ENCODE measurements at regions not wholly inside any gene's neighbourhood (a gene's known extent, or its start where the extent isn't known, plus 50 kb on each side); places are given as distances from the start of the nearest gene placed in this dataset.

- BruUV-seq (replicated peaks): no TSS peak
- no peaks in the 10 kb centered on the region for H3K27me3 ChIP-seq (ENCODE audit: control insufficient read depth in 1 of 2, insufficient read depth in 2 of 2, low read length in 2 of 2)
- H3K79me2 ChIP-seq (ENCODE audit: insufficient read depth, low read length): no peaks in the 10 kb centered on the region
- H3K36me3 ChIP-seq (replicated peaks in 1 of 2; ENCODE audit: control insufficient read depth in 1 of 2, insufficient read depth in 2 of 2, low read length in 2 of 2): no peaks in the 10 kb centered on the region
- no peaks in the 10 kb centered on the region for H4K20me1 ChIP-seq (ENCODE audit: insufficient read depth, low read length)
- no peak for ATAC-seq
- H2AFZ ChIP-seq (ENCODE audit: low read length): no peak overlapping the region
- H3K9me3 ChIP-seq (ENCODE audit: low read length): no peaks in the 10 kb centered on the region
- no peak overlapping the region for H3K9ac ChIP-seq (ENCODE audit: insufficient read depth, low read depth, low read length)
- WGBS (ENCODE audit: low lambda C conversion rate): 0% methylated on average over 1 of the region's 1 CpG
- POLR2A ChIA-PET: no interaction called here
- no peak overlapping the region for H3K4me3 ChIP-seq (replicated peaks in 1 of 3; ENCODE audit: insufficient read depth in 1 of 3, low read depth in 2 of 3, low read length in 3 of 3)
- no peak for FAIRE-seq
- CTCF ChIA-PET (ENCODE audit: low intra/inter-chr PET ratio, low total read pairs): no interaction called here
- H3K4me2 ChIP-seq (ENCODE audit: low read depth, low read length): no peak overlapping the region
- intact Hi-C loops (cut with micrococcal nuclease; ENCODE audit: unreplicated experiment) (no loop called here), in situ Hi-C loops (cut with HindIII; ENCODE audit: extremely low pct_ligation_motif_present, low pct_unique_long_range_greater_than_20kb) (no loop called here)
- DNase-seq (ENCODE audit: low spot score): no peak
- no peak overlapping the region for H3K27ac ChIP-seq (ENCODE audit: extremely low read length, insufficient read depth, low read length)
- no peaks in the 10 kb centered on the region for H3K4me1 ChIP-seq (ENCODE audit: insufficient read depth, low read length)
- TF ChIP-seq SRSF9 (IDR thresholded peaks at IDR 0.05; ENCODE audit: borderline replicate concordance, insufficient read depth, low read depth, low read length, poor library complexity, severe bottlenecking) (no peak), ZNF407 (CRISPR knock-in tag; IDR thresholded peaks at IDR 0.05; ENCODE audit: not compliant biosample characterization) (no peak), ZNF607 (CRISPR knock-in tag; IDR thresholded peaks at IDR 0.05; ENCODE audit: borderline replicate concordance) (no peak), FOXM1 (CRISPR knock-in tag; IDR thresholded peaks at IDR 0.05) (no peak), ZNF704 (CRISPR knock-in tag; IDR thresholded peaks at IDR 0.05; ENCODE audit: borderline replicate concordance) (no peak), STAT5B (CRISPR knock-in tag; IDR thresholded peaks at IDR 0.05) (no peak), ZNF253 (CRISPR knock-in tag; IDR thresholded peaks at IDR 0.05; ENCODE audit: borderline replicate concordance) (no peak), ATRX (CRISPR knock-in tag; IDR thresholded peaks at IDR 0.05; ENCODE audit: borderline replicate concordance) (no peak), TARDBP (CRISPR knock-in tag; IDR thresholded peaks at IDR 0.05) (no peak), WIZ (CRISPR knock-in tag; IDR thresholded peaks at IDR 0.05) (no peak), GFI1 (CRISPR knock-in tag; IDR thresholded peaks at IDR 0.05; ENCODE audit: borderline replicate concordance) (no peak), ZNF841 (CRISPR knock-in tag; IDR thresholded peaks at IDR 0.05; ENCODE audit: borderline replicate concordance) (no peak), ZC3H13 (CRISPR knock-in tag; IDR thresholded peaks at IDR 0.05) (no peak)
These were observed 373.1 kb downstream of the CMPK2 start for GRCh38 chr2:6492573-6492972.

All from HepG2 (cell line).